GM12878 (cell line): ENCODE measurements at regions not wholly inside any gene's neighbourhood (a gene's known extent, or its start where the extent isn't known, plus 50 kb on each side); places are given as distances from the start of the nearest gene placed in this dataset.

ENCODE experiments used
- ATAC-seq: fragments of 200-7000 bp; cut with Tn5 transposase; 3 replicates; pipeline ENCODE4 v1.9.1; 2020; ENCODE audit warnings: mild to moderate bottlenecking, moderate library complexity
- BruUV-seq: library from RNA; stranded (reverse); fragments of 400-500 nt; replicated peaks from 2 replicates; lab custom pipeline; 2021; lab: Mats Ljungman, UMichigan
- CTCF ChIA-PET: fragments of 300-600 bp; sonication (Branson Sonifier 250); formaldehyde crosslinking; extraction: SDS; loops from one replicate; lab custom pipeline; 2021; ENCODE audit warnings: inconsistent platforms; lab: Yijun Ruan, JAX
- POLR2A ChIA-PET: fragments of 350-600 bp; formaldehyde crosslinking; extraction: SDS; loops from one replicate; lab custom pipeline; 2021; ENCODE audit warnings: inconsistent platforms; lab: Charles Lee
- RAD21 ChIA-PET: fragments of 300-600 bp; sonication (Branson Sonifier 250); formaldehyde crosslinking; loops from one replicate; lab custom pipeline; 2023; ENCODE audit warnings: antibody characterized with exemption; ENCODE audit not compliant: unreplicated experiment; lab: Charles Lee
- SMC1A ChIA-PET: fragments of 300-600 bp; sonication (Branson Sonifier 250); formaldehyde crosslinking; loops from one replicate; lab custom pipeline; 2023; ENCODE audit not compliant: unreplicated experiment, uncharacterized antibody; lab: Charles Lee
- DNase-seq: peaks from one replicate; pipeline ENCODE4 v3.0.0-alpha.2; 2011; ENCODE audit warnings: low read depth, low spot score
- FAIRE-seq: peaks from 3 replicates; lab custom pipeline; 2011; peaks lifted over from hg19 to GRCh38; lab: Jason Lieb, UNC
- H2AFZ ChIP-seq: 2 replicates; pipeline ENCODE4 v1.6.0; 2011; ENCODE audit warnings: low read depth, low read length, control low read depth; ENCODE audit not compliant: control insufficient read depth
- H3K27ac ChIP-seq: 2 replicates; pipeline ENCODE4 v1.5.1; 2011; ENCODE audit warnings: control low read depth; ENCODE audit not compliant: control insufficient read depth, insufficient read depth
- H3K27me3 ChIP-seq, 2 experiments: replicated peaks in 1 of 2; 2 replicates each; pipeline versions ENCODE4 v1.6.0 to v1.6.1; 2011; ENCODE audit warnings: low read length in 1 of 2; ENCODE audit not compliant: control insufficient read depth in 2 of 2, insufficient read depth in 2 of 2
- H3K36me3 ChIP-seq, 2 experiments: 2 replicates each; pipeline ENCODE4 v1.5.1; 2011; ENCODE audit warnings: low read length in 1 of 2; ENCODE audit not compliant: control insufficient read depth in 2 of 2, insufficient read depth in 2 of 2
- H3K4me1 ChIP-seq: 2 replicates; pipeline ENCODE4 v1.6.1; 2011; ENCODE audit warnings: mild to moderate bottlenecking, low read length, moderate library complexity, mixed read lengths; ENCODE audit not compliant: control insufficient read depth, insufficient read depth
- H3K4me2 ChIP-seq: 2 replicates; pipeline ENCODE4 v1.6.0; 2011; ENCODE audit warnings: control low read depth; ENCODE audit not compliant: control insufficient read depth, insufficient read depth
- H3K4me3 ChIP-seq: fragments of 200-600 bp; sonication (generic); 2 replicates; pipeline ENCODE4 v1.5.1; 2016
- H3K79me2 ChIP-seq: 2 replicates; pipeline ENCODE4 v1.6.0; 2011; ENCODE audit warnings: low read length; ENCODE audit not compliant: control insufficient read depth, insufficient read depth
- H3K9ac ChIP-seq: 2 replicates; pipeline ENCODE4 v1.8.0; 2011; ENCODE audit warnings: low read length, control low read depth, mixed read lengths; ENCODE audit not compliant: control insufficient read depth, insufficient read depth
- H3K9me3 ChIP-seq: replicated peaks from 3 replicates; pipeline ENCODE4 v1.5.1; 2011; ENCODE audit warnings: mild to moderate bottlenecking, low read length; ENCODE audit not compliant: control insufficient read depth, insufficient read depth
- H4K20me1 ChIP-seq: 2 replicates; pipeline ENCODE4 v1.6.0; 2011; ENCODE audit not compliant: control insufficient read depth, insufficient read depth
- BACH1 ChIP-seq: fragments of 450-650 bp; IDR thresholded peaks from 2 replicates; pipeline ENCODE4 v1.6.1; 2017; ENCODE audit warnings: mild to moderate bottlenecking, borderline replicate concordance
- FOXK2 ChIP-seq: fragments of 450-650 bp; IDR thresholded peaks from 2 replicates; pipeline ENCODE4 v1.6.1; 2017; ENCODE audit warnings: mild to moderate bottlenecking, moderate library complexity
- JUNB ChIP-seq: IDR thresholded peaks from 2 replicates; pipeline ENCODE4 v1.6.1; 2016; ENCODE audit warnings: antibody characterized with exemption, mild to moderate bottlenecking
- MEF2A ChIP-seq: IDR thresholded peaks from 2 replicates; pipeline ENCODE4 v1.6.1; 2011; ENCODE audit warnings: low read depth, mild to moderate bottlenecking, low read length, moderate library complexity; ENCODE audit not compliant: insufficient read depth
- PML ChIP-seq: IDR thresholded peaks from 2 replicates; pipeline ENCODE4 v1.6.1; 2012; ENCODE audit warnings: low read length, inconsistent platforms
- POLR2AphosphoS5 ChIP-seq: IDR thresholded peaks from 2 replicates; pipeline ENCODE4 v1.6.1; 2011; ENCODE audit warnings: mild to moderate bottlenecking, low read length, inconsistent platforms
- SIN3A ChIP-seq: IDR thresholded peaks from 2 replicates; pipeline ENCODE4 v1.6.1; 2012; ENCODE audit warnings: low read depth, low read length, improper control_type of control experiment
- STAT3 ChIP-seq: IDR thresholded peaks from 2 replicates; pipeline ENCODE4 v1.6.1; 2011; ENCODE audit warnings: low read depth, low read length, improper control_type of control experiment
- TAF1 ChIP-seq: IDR thresholded peaks from 2 replicates; pipeline ENCODE4 v1.6.1; 2011; ENCODE audit warnings: mild to moderate bottlenecking, low read depth, low read length, borderline replicate concordance
- WGBS: methylation state at CpG from one replicate; pipeline ENCODE4 v1.1.6; 2016; ENCODE audit warnings: low lambda C conversion rate; ENCODE audit not compliant: insufficient replicate concordance, insufficient coverage; ENCODE audit errors: missing lambda C conversion rate; 5-methylcytosine and 5-hydroxymethylcytosine counted together
- in situ Hi-C: fragments of 300-500 bp; cut with MboI; formaldehyde crosslinking; loops from 9 replicates; pipeline ENCODE4 v1.14.3; 2018; ENCODE audit warnings: mixed read lengths
- intact Hi-C: fragments of 100-400 bp; cut with micrococcal nuclease; formaldehyde crosslinking; loops from one replicate; pipeline ENCODE4 v1.14.2; 2022; ENCODE audit not compliant: unreplicated experiment
- TF ChIP-seq, protein P1 (sequence below): IDR thresholded peaks from 2 replicates; pipeline ENCODE4 v1.6.1; 2011; ENCODE audit warnings: borderline replicate concordance, low read depth, mild to moderate bottlenecking, moderate library complexity, low read length; ENCODE audit not compliant: insufficient read depth, poor library complexity, severe bottlenecking
- TF ChIP-seq, protein P2 (sequence below): fragments of 450-650 bp; IDR thresholded peaks from 2 replicates; pipeline ENCODE4 v1.6.1; 2016; ENCODE audit warnings: mild to moderate bottlenecking

DNA sequence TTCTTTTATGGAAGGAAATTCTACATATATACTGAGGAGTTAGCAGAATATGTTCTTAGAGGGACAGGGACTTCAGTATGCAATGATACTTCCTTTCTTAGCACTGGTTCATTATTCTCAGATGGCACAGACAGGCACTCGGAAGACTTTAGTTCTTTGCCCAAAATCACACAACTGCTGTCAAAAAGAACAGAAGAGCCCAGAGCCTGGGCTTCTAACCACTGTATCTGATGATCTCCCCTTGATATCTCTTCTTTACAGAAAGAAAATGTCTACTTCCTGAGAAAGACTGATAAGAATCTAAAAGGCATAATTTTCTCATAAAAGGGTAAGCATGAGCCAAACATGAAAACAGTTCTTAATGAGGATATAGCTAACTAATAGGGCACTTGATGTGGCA is 2034.2 kb upstream of the PRR20A start:
- BruUV-seq: no TSS peak
- no peak overlapping the region for H3K4me2 ChIP-seq
- SMC1A ChIA-PET: no interaction called here
- H3K9me3 ChIP-seq: no peaks in the 10 kb centered on the region; the same call in 2 of the 3 replicates
- RAD21 ChIA-PET: no interaction called here
- POLR2A ChIA-PET: no interaction called here
- TF ChIP-seq MEF2A (no peak), BACH1 (no peak), JUNB (no peak), TAF1 (no peak), STAT3 (no peak), SIN3A (no peak), PML (no peak), FOXK2 (no peak), POLR2AphosphoS5 (no peak)
- TF ChIP-seq, protein P1, sequence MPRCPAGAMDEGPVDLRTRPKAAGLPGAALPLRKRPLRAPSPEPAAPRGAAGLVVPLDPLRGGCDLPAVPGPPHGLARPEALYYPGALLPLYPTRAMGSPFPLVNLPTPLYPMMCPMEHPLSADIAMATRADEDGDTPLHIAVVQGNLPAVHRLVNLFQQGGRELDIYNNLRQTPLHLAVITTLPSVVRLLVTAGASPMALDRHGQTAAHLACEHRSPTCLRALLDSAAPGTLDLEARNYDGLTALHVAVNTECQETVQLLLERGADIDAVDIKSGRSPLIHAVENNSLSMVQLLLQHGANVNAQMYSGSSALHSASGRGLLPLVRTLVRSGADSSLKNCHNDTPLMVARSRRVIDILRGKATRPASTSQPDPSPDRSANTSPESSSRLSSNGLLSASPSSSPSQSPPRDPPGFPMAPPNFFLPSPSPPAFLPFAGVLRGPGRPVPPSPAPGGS: no peak
- TF ChIP-seq, protein P2, sequence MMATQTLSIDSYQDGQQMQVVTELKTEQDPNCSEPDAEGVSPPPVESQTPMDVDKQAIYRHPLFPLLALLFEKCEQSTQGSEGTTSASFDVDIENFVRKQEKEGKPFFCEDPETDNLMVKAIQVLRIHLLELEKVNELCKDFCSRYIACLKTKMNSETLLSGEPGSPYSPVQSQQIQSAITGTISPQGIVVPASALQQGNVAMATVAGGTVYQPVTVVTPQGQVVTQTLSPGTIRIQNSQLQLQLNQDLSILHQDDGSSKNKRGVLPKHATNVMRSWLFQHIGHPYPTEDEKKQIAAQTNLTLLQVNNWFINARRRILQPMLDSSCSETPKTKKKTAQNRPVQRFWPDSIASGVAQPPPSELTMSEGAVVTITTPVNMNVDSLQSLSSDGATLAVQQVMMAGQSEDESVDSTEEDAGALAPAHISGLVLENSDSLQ: no peak
- no peak overlapping the region for H3K27ac ChIP-seq
- H3K4me1 ChIP-seq: no peaks in the 10 kb centered on the region
- no peak for DNase-seq
- no peaks in the 10 kb centered on the region for H3K36me3 ChIP-seq
- H3K79me2 ChIP-seq: no peaks in the 10 kb centered on the region
- in situ Hi-C loops: no loop called here
- ATAC-seq: no peak
- H3K4me3 ChIP-seq: no peak overlapping the region
- H3K9ac ChIP-seq: no peak overlapping the region
- WGBS: 0% methylated on average over 1 of the region's 1 CpG
- intact Hi-C loops: no loop called here
- FAIRE-seq: no peak
- no peaks in the 10 kb centered on the region for H3K27me3 ChIP-seq
- CTCF ChIA-PET: no interaction called here
- no peaks in the 10 kb centered on the region for H4K20me1 ChIP-seq
- no peak overlapping the region for H2AFZ ChIP-seq
